ENCODE measurements at regions not wholly inside any gene's neighbourhood (a gene's known extent, or its start where the extent isn't known, plus 50 kb on each side); places are given as distances from the start of the nearest gene placed in this dataset.

DNA sequence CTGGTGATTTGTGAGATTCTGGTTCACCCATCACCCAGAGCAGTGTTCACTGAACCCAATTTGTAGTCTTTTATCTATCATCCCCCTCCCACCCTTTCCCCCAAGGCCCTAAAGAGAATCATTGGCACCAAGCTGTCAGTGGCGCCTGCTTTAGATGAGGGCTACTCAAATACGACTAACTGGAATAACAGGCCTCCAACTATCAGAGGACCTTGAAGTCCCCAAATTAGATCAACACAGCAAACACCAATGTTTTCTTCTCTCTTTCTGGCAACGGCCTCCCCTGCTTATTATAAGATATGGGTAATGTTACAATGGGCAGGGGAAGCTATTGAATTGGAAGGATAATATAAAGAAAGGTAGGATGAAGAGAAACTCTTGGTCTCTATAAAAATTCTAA lies 232.3 kb downstream of the SCG2 start:
- ChIA-PET POLR2A (no interaction called here), CTCF (interaction anchor here (0.6 kb wide), 1 partner anchor 390 kb away, joined by 3 read pairs; no protein-coding TSS in a partner anchor)
- Histone ChIP-seq H3K9me3 (no peaks in the 10 kb centered on the region), H3K79me2 (ENCODE audit: insufficient read depth) (no peaks in the 10 kb centered on the region), H3K4me2 (no peak overlapping the region), H2AFZ (ENCODE audit: low read depth) (no peak overlapping the region), H3K36me3 (replicated peaks in 1 of 2; ENCODE audit: control insufficient read depth in 1 of 2, insufficient read depth in 2 of 2, low read length in 1 of 2) (no peaks in the 10 kb centered on the region), H3K9ac (no peak overlapping the region), H3K27me3 (ENCODE audit: insufficient read depth) (no peaks in the 10 kb centered on the region), H3K4me1 (ENCODE audit: control insufficient read depth in 1 of 2, insufficient read depth in 2 of 2, low read depth in 1 of 2, low read length in 1 of 2) (no peaks in the 10 kb centered on the region), H3F3A (replicated peaks; ENCODE audit: insufficient read depth) (no peaks in the 10 kb centered on the region), H3K27ac (ENCODE audit: low read depth in 2 of 2, low read length in 1 of 2) (no peak overlapping the region), H4K20me1 (ENCODE audit: insufficient read depth) (no peaks in the 10 kb centered on the region), H3K9me2 (0 out of 2 replicates have a peak, but pooled peaks cover 4% of the 10 kb centered on the region), H3K4me3 (ENCODE audit: low read depth in 2 of 2, low read length in 1 of 2) (no peak overlapping the region)
- TF ChIP-seq FOXJ3 (CRISPR knock-in tag; IDR thresholded peaks at IDR 0.05) (no peak), SIN3A (IDR thresholded peaks at IDR 0.05; ENCODE audit: borderline replicate concordance, low read depth, low read length) (no peak), RAD21 (IDR thresholded peaks at IDR 0.05; ENCODE audit: low read length) (no peak), RXRA (IDR thresholded peaks at IDR 0.05; ENCODE audit: borderline replicate concordance, low read depth) (no peak), PBX3 (IDR thresholded peaks at IDR 0.05) (no peak), SMC3 (IDR thresholded peaks at IDR 0.05; ENCODE audit: low read depth, low read length) (no peak)
- TF ChIP-seq, protein P1, sequence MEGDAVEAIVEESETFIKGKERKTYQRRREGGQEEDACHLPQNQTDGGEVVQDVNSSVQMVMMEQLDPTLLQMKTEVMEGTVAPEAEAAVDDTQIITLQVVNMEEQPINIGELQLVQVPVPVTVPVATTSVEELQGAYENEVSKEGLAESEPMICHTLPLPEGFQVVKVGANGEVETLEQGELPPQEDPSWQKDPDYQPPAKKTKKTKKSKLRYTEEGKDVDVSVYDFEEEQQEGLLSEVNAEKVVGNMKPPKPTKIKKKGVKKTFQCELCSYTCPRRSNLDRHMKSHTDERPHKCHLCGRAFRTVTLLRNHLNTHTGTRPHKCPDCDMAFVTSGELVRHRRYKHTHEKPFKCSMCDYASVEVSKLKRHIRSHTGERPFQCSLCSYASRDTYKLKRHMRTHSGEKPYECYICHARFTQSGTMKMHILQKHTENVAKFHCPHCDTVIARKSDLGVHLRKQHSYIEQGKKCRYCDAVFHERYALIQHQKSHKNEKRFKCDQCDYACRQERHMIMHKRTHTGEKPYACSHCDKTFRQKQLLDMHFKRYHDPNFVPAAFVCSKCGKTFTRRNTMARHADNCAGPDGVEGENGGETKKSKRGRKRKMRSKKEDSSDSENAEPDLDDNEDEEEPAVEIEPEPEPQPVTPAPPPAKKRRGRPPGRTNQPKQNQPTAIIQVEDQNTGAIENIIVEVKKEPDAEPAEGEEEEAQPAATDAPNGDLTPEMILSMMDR (IDR thresholded peaks at IDR 0.05) = no peak
- TF ChIP-seq, protein P2, sequence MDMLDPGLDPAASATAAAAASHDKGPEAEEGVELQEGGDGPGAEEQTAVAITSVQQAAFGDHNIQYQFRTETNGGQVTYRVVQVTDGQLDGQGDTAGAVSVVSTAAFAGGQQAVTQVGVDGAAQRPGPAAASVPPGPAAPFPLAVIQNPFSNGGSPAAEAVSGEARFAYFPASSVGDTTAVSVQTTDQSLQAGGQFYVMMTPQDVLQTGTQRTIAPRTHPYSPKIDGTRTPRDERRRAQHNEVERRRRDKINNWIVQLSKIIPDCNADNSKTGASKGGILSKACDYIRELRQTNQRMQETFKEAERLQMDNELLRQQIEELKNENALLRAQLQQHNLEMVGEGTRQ (IDR thresholded peaks at IDR 0.05; ENCODE audit: borderline replicate concordance, low read depth, low read length) = no peak
- 75% methylated on average over 3 of the region's 3 CpGs for WGBS (ENCODE audit: low lambda C conversion rate)
- no peak for DNase-seq

GRCh38 chr2:223383315-223383714 lies 218.8 kb downstream of the SCG2 start:
- Histone ChIP-seq H3K9me3 (no peaks in the 10 kb centered on the region), H3K9me2 (no peaks in the 10 kb centered on the region), H4K20me1 (ENCODE audit: insufficient read depth) (no peaks in the 10 kb centered on the region), H3K36me3 (replicated peaks in 1 of 2; ENCODE audit: control insufficient read depth in 1 of 2, insufficient read depth in 2 of 2, low read length in 1 of 2) (no peaks in the 10 kb centered on the region), H3K4me2 (no peak overlapping the region), H2AFZ (ENCODE audit: low read depth) (peak overlapping the region; percentile 81), H3K79me2 (ENCODE audit: insufficient read depth) (no peaks in the 10 kb centered on the region), H3K9ac (0 out of 2 replicates have a peak overlapping the region, but pooled peaks have one; percentile 9), H3K27me3 (ENCODE audit: insufficient read depth) (no peaks in the 10 kb centered on the region), H3K4me1 (ENCODE audit: control insufficient read depth in 1 of 2, insufficient read depth in 2 of 2, low read depth in 1 of 2, low read length in 1 of 2) (peaks cover 0 to 7% of the 10 kb centered on the region in 2 experiments; a peak in 2 of 4 replicates), H3F3A (replicated peaks; ENCODE audit: insufficient read depth) (peaks cover 21% of the 10 kb centered on the region), H3K27ac (ENCODE audit: low read depth in 2 of 2, low read length in 1 of 2) (peak overlapping the region; percentile 81 to 83), H3K4me3 (ENCODE audit: low read depth in 2 of 2, low read length in 1 of 2) (no peak overlapping the region)
- POLR2A ChIA-PET = no interaction called here
- 29% methylated on average over 1 of the region's 1 CpG for WGBS (ENCODE audit: low lambda C conversion rate)
- DNase-seq = no peak
- CTCF ChIA-PET = interaction anchor here (0.6 to 1.5 kb wide), 2 partner anchors 18 to 280 kb away, joined by 3 to 6 read pairs; no protein-coding TSS in a partner anchor
- TF ChIP-seq FOXM1 (IDR thresholded peaks at IDR 0.05; ENCODE audit: low read depth) (peak; percentile 71), JUND (IDR thresholded peaks at IDR 0.05) (peak; percentile 76), MXI1 (IDR thresholded peaks at IDR 0.05; ENCODE audit: low read depth, low read length) (no peak), CHD2 (IDR thresholded peaks at IDR 0.05; ENCODE audit: low read length, partially characterized antibody) (no peak), PBX3 (IDR thresholded peaks at IDR 0.05) (peak; percentile 54; the same call in 1 of the 2 replicates), RXRA (IDR thresholded peaks at IDR 0.05; ENCODE audit: borderline replicate concordance, low read depth) (no peak; the same call in 1 of the 2 replicates), TEAD4 (IDR thresholded peaks at IDR 0.05; ENCODE audit: borderline replicate concordance, insufficient read depth) (peak; percentile 90), FOSL2 (IDR thresholded peaks at IDR 0.05; ENCODE audit: borderline replicate concordance, low read depth) (peak; percentile 60), EZH2phosphoT487 (IDR thresholded peaks at IDR 0.05; ENCODE audit: borderline replicate concordance, low read depth) (no peak), TCF12 (IDR thresholded peaks at IDR 0.05) (peak; percentile 92), MAX (IDR thresholded peaks at IDR 0.05; ENCODE audit: low read depth) (peak; percentile 43; the same call in 1 of the 2 replicates), NFIC (IDR thresholded peaks at IDR 0.05; ENCODE audit: borderline replicate concordance) (peak; percentile 91), ELF1 (IDR thresholded peaks at IDR 0.05) (no peak; the same call in 1 of the 2 replicates), POLR2AphosphoS5 (IDR thresholded peaks at IDR 0.05; ENCODE audit: low read depth, low read length) (peak; percentile 59; the same call in 1 of the 2 replicates), EP300 (IDR thresholded peaks at IDR 0.05; ENCODE audit: borderline replicate concordance in 1 of 2, low read depth in 1 of 2, low read length in 1 of 2) (peak in 1 of 2 experiments; percentile 88; a peak in 2 of 4 replicates)
- TF ChIP-seq, protein P1 (IDR thresholded peaks at IDR 0.05) = no peak

Measured in SK-N-SH (cell line).